ENCODE measurements at regions not wholly inside any gene's neighbourhood (a gene's known extent, or its start where the extent isn't known, plus 50 kb on each side); places are given as distances from the start of the nearest gene placed in this dataset.

DNA sequence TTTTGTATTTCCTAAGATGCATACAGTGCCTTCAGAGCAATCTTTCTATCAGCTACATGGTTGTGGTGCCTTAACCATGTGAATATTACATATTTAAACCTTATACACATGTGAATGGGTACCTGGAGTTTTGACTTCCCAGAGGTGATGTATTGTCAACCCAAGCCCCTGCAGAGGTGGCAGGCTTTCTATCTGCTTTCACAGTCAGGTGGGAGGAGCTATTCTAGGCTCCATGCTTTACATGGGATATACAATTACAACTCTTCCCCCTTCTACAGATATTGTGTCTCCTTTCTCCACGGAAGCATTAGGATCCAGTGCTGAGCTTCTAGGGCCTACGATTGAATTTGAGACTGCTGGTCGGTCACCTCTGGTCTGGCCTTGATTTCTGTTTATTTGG, 89.8 kb upstream of the TUT7 start:
- TF ChIP-seq, protein P1, sequence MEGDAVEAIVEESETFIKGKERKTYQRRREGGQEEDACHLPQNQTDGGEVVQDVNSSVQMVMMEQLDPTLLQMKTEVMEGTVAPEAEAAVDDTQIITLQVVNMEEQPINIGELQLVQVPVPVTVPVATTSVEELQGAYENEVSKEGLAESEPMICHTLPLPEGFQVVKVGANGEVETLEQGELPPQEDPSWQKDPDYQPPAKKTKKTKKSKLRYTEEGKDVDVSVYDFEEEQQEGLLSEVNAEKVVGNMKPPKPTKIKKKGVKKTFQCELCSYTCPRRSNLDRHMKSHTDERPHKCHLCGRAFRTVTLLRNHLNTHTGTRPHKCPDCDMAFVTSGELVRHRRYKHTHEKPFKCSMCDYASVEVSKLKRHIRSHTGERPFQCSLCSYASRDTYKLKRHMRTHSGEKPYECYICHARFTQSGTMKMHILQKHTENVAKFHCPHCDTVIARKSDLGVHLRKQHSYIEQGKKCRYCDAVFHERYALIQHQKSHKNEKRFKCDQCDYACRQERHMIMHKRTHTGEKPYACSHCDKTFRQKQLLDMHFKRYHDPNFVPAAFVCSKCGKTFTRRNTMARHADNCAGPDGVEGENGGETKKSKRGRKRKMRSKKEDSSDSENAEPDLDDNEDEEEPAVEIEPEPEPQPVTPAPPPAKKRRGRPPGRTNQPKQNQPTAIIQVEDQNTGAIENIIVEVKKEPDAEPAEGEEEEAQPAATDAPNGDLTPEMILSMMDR (IDR thresholded peaks at IDR 0.05) = no peak
- intact Hi-C loops (cut with DNase I) = no loop called here
- no peak for DNase-seq (ENCODE audit: low spot score in 2 of 2)
- H3K27me3 ChIP-seq = no peaks in the 10 kb centered on the region
- no peak overlapping the region for H3K4me3 ChIP-seq
- H3K36me3 ChIP-seq = no peaks in the 10 kb centered on the region
- H3K27ac ChIP-seq = no peak overlapping the region
- no peaks in the 10 kb centered on the region for H3K4me1 ChIP-seq
- no peaks in the 10 kb centered on the region for H3K9me3 ChIP-seq

DNA sequence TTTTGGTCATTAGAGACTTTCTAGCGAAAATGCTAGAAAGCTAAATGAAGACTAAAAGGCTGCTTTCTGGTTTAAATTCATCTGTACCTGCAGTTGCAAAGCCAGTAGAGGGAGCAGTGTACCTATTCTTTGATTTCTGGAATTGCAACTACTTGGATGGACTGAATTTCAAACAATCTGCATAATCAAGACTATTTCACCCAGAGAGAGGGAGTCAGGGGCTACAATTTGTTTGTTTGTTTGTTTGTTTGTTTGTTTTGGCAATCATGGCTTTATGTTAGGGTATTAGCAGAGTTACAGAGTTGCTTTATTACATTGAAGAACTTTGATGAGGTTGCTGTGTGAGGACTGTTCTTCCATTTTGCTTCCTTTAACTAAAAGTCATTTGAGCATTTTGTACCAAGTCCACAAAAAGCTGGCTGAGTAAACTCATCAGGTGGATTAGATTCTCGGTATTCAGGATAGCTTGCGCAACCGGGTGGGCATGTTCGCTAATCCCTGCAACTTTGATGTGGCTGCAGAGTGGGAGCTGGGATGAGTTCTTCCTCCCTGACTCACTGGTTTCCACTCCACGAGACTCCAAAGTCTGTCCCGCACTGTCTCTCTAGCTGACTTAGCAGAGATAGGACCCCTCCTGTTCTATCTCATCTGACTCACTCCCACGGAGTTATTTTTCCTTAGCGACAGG, 80.0 kb upstream of the TUT7 start:
- TF ChIP-seq, protein P1 (IDR thresholded peaks at IDR 0.05) = peak; percentile 39 to 70 (median 61)
- no peaks in the 10 kb centered on the region for H3K4me1 ChIP-seq
- DNase-seq (ENCODE audit: low spot score in 2 of 2) = no peak
- H3K4me3 ChIP-seq = no peak overlapping the region
- no peak overlapping the region for H3K27ac ChIP-seq
- intact Hi-C loops (cut with DNase I) = loop anchor here (5.0 kb wide), 1 partner anchor 888 kb away; no protein-coding TSS in a partner anchor
- no peaks in the 10 kb centered on the region for H3K27me3 ChIP-seq
- peaks cover 0 to 5% of the 10 kb centered on the region in 2 donors for H3K9me3 ChIP-seq
- no peaks in the 10 kb centered on the region for H3K36me3 ChIP-seq

DNA sequence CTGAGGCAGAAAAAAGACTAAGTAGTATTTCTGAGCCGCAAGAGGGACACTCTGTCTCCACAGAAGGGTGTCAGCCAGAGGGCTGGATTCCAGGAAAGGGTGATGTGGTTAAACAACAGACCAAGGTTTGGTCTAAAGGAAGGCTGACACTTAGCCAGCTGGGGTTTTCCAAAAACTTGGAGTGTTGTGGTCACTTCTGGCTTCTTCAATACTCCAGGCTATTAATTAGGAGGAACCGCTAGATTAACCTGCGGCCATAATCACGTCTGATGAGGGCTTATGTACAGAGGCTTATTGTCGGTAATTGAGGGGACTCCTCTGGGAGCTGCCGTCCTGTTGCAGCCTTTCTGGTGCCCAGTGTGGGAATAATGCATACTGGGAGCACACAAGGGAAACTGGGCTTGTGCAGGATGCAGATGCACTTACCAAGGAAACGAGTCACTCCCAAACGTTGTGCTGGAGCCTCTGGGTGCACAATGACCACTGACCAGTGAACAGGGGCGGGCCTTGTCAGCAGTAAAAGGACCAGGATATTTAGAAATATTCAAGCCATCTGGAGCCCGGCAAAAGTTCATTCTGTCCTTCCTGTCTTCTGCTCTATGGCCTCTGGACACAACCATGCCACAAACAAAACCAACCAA, 70.2 kb upstream of the TUT7 start:
- TF ChIP-seq, protein P1 (IDR thresholded peaks at IDR 0.05) = no peak
- Histone ChIP-seq H3K27me3 (no peaks in the 10 kb centered on the region), H3K4me3 (no peak overlapping the region), H3K4me1 (no peaks in the 10 kb centered on the region), H3K36me3 (no peaks in the 10 kb centered on the region), H3K27ac (no peak overlapping the region), H3K9me3 (no peaks in the 10 kb centered on the region)
- DNase-seq (ENCODE audit: low spot score in 2 of 2) = no peak
- intact Hi-C loops (cut with DNase I) = no loop called here

DNA sequence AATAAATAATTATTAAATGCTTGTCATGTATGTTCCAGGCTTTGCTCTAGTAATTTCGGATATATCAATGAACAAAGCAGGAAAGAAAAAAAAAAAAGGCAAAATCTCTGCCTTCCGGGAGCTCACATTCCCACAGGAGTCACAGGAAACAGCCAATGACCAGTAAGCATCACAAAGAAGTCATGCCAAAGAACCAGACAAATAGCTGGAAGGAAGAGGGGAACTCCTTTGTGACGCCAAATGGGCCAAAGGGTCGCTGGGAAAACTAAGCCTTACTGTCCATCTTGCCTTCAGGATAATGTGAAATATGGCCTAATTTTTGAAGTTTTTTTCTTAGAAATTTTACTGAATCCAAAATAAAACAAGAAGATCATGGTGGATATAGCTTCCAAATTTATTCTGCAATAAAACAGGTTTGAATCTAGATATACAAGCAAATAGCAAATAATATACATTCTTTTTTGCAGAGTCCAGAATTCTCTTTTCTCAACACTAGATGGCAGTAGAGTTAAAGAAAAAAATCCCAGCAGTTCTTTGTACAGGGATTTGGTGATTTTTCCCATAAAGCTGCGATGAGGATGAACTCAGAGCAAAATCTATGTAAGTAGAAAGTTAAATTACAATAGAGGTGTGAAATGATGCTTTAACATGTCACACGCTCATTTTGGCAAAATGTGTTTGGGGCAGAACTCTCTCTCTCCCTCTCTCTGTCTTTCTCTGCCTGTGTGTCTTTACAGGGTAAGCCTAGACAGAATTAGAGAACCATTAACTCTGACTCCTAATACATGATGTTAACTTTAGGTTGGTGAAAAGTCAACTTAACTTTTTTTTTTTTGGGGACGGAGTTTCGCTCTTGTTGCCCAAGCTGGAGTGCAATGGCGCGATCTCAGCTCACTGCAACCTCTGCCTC, 60.0 kb upstream of the TUT7 start:
- intact Hi-C loops (cut with DNase I) = no loop called here

DNA sequence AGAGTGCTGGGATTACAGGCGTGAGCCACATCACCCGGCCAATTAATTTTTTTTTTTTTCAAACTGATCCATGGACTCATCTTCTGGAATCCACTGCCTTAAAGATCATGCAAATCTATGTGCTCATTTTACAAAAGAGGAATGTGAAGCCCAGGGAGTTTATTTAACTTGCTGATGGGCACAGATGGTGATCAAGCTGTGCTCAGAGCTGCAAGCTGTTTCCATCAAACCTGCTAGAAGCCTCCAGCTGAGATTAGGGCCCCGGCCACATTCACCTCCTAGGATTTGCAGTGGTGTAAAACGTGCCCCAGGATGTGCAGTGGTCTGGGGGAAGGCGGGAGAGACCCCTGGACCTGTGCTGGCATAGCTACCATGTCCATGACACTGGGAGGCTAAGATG, 56.1 kb upstream of the TUT7 start:
- no peaks in the 10 kb centered on the region for H3K9me3 ChIP-seq
- H3K36me3 ChIP-seq = no peaks in the 10 kb centered on the region
- H3K4me3 ChIP-seq = no peak overlapping the region
- DNase-seq (ENCODE audit: low spot score in 2 of 2) = no peak
- intact Hi-C loops (cut with DNase I) = no loop called here
- TF ChIP-seq, protein P1 (IDR thresholded peaks at IDR 0.05) = no peak
- H3K4me1 ChIP-seq = peaks cover 0 to 10% of the 10 kb centered on the region in 2 donors
- H3K27me3 ChIP-seq = peaks cover 4% of the 10 kb centered on the region
- H3K27ac ChIP-seq = no peak overlapping the region

More for the DNA sequence above, 60.0 kb upstream of the TUT7 start:
- Histone ChIP-seq H3K36me3 (no peaks in the 10 kb centered on the region), H3K27ac (no peak overlapping the region), H3K27me3 (no peaks in the 10 kb centered on the region), H3K9me3 (no peaks in the 10 kb centered on the region), H3K4me3 (no peak overlapping the region), H3K4me1 (no peaks in the 10 kb centered on the region)
- DNase-seq (ENCODE audit: low spot score in 2 of 2) = no peak
- TF ChIP-seq, protein P1 (IDR thresholded peaks at IDR 0.05) = peak; percentile 38 to 67 (median 59)
